ENCODE measurements at regions not wholly inside any gene's neighbourhood (a gene's known extent, or its start where the extent isn't known, plus 50 kb on each side); places are given as distances from the start of the nearest gene placed in this dataset.

DNA sequence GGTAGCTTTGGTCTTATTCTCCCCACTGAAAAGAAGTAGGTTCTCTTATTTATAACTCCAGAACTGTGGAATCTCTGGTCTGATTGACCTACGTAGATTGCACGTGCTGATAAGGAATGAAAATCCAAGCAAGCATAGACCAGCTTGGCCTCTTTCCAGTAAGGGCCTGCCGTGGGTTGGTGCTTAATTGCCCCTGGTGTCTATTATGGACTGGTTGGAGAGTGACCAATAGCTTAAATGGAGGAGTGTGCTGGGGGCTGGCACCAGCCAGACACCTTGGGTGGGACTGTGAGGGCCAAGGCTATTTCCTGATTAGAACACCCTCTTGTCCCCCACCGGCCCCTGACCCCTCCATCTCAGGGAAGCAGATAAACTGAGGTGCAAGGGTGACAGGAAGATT, 74.0 kb downstream of the TENT5C start:
- Histone ChIP-seq H3K27ac (ENCODE audit: low read length) (no peak overlapping the region), H3K9ac (ENCODE audit: low read length) (no peak overlapping the region), H3K79me2 (replicated peaks; ENCODE audit: insufficient read depth, low read length) (no peaks in the 10 kb centered on the region), H3K9me3 (ENCODE audit: low read length) (no peaks in the 10 kb centered on the region), H4K20me1 (ENCODE audit: insufficient read depth) (no peaks in the 10 kb centered on the region), H3K4me2 (ENCODE audit: low read length) (no peak overlapping the region), H3K27me3 (ENCODE audit: insufficient read depth, low read depth, low read length) (no peaks in the 10 kb centered on the region), H3F3A (ENCODE audit: insufficient read depth, low read length, poor library complexity, severe bottlenecking) (no peaks in the 10 kb centered on the region), H3K9me2 (ENCODE audit: insufficient read depth, low read length) (no peaks in the 10 kb centered on the region), H2AFZ (ENCODE audit: low read depth, low read length) (no peak overlapping the region), H3K36me3 (ENCODE audit: insufficient read depth, low read length) (no peaks in the 10 kb centered on the region), H3K4me3 (ENCODE audit: low read length) (no peak overlapping the region)
- TF ChIP-seq POLR2AphosphoS5 (IDR thresholded peaks at IDR 0.05) = no peak
- no peak for TF ChIP-seq MXI1 (conservative IDR thresholded peaks at IDR 0.05; ENCODE audit: poor library complexity, severe bottlenecking)

DNA sequence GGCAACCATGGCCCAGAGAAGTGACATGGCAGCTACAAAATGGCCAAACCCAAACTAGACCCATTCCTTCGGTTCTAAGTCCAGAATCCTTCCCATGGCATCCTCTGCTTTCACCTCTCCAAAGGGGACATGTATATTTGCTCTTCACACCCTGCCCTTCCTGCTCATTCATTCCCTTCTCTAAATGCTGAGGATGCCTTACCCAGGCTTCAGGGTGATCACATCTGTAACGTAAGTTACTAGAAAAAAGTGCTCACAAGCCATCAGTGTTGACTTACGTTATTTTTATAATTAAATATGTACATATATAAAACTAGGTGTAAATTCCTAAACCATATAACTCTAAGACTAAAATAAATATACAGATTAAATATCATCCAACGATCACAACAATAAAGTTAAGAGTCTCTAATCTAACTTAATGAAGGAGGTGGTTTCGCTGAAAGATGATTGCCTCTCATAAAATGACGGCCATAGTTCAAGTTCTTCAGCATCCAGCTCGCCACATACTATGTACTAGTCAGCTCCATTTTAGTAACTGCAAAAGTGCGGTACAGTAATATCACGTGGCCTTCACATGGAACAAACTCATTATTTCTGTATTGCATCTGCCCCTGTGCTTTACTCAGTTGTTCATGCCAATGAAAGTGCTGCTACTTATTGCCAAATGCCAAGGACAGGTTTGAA, 74.6 kb downstream of the TENT5C start:
- Histone ChIP-seq H3K9me2 (ENCODE audit: insufficient read depth, low read length) (no peaks in the 10 kb centered on the region), H4K20me1 (ENCODE audit: insufficient read depth) (no peaks in the 10 kb centered on the region), H3K9ac (ENCODE audit: low read length) (no peak overlapping the region), H3K4me2 (ENCODE audit: low read length) (no peak overlapping the region), H3K27ac (ENCODE audit: low read length) (no peak overlapping the region), H3K27me3 (ENCODE audit: insufficient read depth, low read depth, low read length) (no peaks in the 10 kb centered on the region), H2AFZ (ENCODE audit: low read depth, low read length) (no peak overlapping the region), H3K79me2 (replicated peaks; ENCODE audit: insufficient read depth, low read length) (no peaks in the 10 kb centered on the region), H3K4me3 (ENCODE audit: low read length) (no peak overlapping the region), H3F3A (ENCODE audit: insufficient read depth, low read length, poor library complexity, severe bottlenecking) (no peaks in the 10 kb centered on the region), H3K36me3 (ENCODE audit: insufficient read depth, low read length) (no peaks in the 10 kb centered on the region), H3K9me3 (ENCODE audit: low read length) (no peaks in the 10 kb centered on the region)
- no peak for TF ChIP-seq EZH2 (IDR thresholded peaks at IDR 0.05; ENCODE audit: borderline replicate concordance, insufficient read depth, low read length, poor library complexity, severe bottlenecking)
- TF ChIP-seq EP300 (conservative IDR thresholded peaks at IDR 0.05; ENCODE audit: poor library complexity, severe bottlenecking) = no peak
- no peak for TF ChIP-seq SMC3 (conservative IDR thresholded peaks at IDR 0.05; ENCODE audit: poor library complexity)
- TF ChIP-seq, protein P1, sequence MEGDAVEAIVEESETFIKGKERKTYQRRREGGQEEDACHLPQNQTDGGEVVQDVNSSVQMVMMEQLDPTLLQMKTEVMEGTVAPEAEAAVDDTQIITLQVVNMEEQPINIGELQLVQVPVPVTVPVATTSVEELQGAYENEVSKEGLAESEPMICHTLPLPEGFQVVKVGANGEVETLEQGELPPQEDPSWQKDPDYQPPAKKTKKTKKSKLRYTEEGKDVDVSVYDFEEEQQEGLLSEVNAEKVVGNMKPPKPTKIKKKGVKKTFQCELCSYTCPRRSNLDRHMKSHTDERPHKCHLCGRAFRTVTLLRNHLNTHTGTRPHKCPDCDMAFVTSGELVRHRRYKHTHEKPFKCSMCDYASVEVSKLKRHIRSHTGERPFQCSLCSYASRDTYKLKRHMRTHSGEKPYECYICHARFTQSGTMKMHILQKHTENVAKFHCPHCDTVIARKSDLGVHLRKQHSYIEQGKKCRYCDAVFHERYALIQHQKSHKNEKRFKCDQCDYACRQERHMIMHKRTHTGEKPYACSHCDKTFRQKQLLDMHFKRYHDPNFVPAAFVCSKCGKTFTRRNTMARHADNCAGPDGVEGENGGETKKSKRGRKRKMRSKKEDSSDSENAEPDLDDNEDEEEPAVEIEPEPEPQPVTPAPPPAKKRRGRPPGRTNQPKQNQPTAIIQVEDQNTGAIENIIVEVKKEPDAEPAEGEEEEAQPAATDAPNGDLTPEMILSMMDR (IDR thresholded peaks at IDR 0.05; ENCODE audit: poor library complexity, severe bottlenecking) = no peak
- no peak for TF ChIP-seq POLR2AphosphoS5 (IDR thresholded peaks at IDR 0.05)
- no peak for TF ChIP-seq RAD21 (conservative IDR thresholded peaks at IDR 0.05)
- TF ChIP-seq TAF1 (IDR thresholded peaks at IDR 0.05; ENCODE audit: low read depth) = no peak
- TF ChIP-seq, protein P2, sequence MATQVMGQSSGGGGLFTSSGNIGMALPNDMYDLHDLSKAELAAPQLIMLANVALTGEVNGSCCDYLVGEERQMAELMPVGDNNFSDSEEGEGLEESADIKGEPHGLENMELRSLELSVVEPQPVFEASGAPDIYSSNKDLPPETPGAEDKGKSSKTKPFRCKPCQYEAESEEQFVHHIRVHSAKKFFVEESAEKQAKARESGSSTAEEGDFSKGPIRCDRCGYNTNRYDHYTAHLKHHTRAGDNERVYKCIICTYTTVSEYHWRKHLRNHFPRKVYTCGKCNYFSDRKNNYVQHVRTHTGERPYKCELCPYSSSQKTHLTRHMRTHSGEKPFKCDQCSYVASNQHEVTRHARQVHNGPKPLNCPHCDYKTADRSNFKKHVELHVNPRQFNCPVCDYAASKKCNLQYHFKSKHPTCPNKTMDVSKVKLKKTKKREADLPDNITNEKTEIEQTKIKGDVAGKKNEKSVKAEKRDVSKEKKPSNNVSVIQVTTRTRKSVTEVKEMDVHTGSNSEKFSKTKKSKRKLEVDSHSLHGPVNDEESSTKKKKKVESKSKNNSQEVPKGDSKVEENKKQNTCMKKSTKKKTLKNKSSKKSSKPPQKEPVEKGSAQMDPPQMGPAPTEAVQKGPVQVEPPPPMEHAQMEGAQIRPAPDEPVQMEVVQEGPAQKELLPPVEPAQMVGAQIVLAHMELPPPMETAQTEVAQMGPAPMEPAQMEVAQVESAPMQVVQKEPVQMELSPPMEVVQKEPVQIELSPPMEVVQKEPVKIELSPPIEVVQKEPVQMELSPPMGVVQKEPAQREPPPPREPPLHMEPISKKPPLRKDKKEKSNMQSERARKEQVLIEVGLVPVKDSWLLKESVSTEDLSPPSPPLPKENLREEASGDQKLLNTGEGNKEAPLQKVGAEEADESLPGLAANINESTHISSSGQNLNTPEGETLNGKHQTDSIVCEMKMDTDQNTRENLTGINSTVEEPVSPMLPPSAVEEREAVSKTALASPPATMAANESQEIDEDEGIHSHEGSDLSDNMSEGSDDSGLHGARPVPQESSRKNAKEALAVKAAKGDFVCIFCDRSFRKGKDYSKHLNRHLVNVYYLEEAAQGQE (IDR thresholded peaks at IDR 0.05; ENCODE audit: borderline replicate concordance) = no peak
- TF ChIP-seq MXI1 (conservative IDR thresholded peaks at IDR 0.05; ENCODE audit: poor library complexity, severe bottlenecking) = no peak
